ENCODE measurements at regions not wholly inside any gene's neighbourhood (a gene's known extent, or its start where the extent isn't known, plus 50 kb on each side); places are given as distances from the start of the nearest gene placed in this dataset.

- H3K4me3 Mint-ChIP-seq, result no peak overlapping the region
- CTCF ChIA-PET, result no interaction called here
- H3K27me3 Mint-ChIP-seq, result no peaks in the 10 kb centered on the region
- H3K36me3 Mint-ChIP-seq (ENCODE audit: low read depth), result no peaks in the 10 kb centered on the region
- no peak for ATAC-seq
- no peak overlapping the region for H3K27ac Mint-ChIP-seq
- no peaks in the 10 kb centered on the region for H3K4me1 Mint-ChIP-seq
- H3K9me3 Mint-ChIP-seq (ENCODE audit: low read depth), result peaks cover 8% of the 10 kb centered on the region
- intact Hi-C loops (cut with DNase I, micrococcal nuclease), result no loop called here
- POLR2A ChIA-PET, result no interaction called here
- no peak for DNase-seq
Measured at GRCh38 chr11:37657645-37658044, 1059.6 kb upstream of the RAG2 start.

DNA sequence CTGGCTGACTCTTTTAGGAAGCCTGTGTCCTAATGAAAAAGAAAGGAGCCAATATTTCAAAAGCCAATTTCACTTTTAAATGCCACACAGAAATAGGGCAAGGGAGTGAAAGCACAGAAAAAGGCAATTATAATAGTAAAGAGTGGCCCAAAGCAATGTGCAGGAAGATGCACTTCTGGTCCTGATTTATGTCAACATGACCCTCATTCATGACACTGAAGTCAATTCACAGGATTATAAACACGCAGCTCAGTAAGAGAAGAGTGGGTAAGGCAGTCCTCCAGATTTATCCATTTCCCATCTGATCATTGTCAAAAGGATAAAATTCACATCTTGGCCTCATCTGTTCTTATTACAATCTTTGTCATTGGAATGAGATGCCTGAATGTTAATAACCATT lies 1049.7 kb upstream of the RAG2 start:
- CTCF ChIA-PET, result no interaction called here

DNA sequence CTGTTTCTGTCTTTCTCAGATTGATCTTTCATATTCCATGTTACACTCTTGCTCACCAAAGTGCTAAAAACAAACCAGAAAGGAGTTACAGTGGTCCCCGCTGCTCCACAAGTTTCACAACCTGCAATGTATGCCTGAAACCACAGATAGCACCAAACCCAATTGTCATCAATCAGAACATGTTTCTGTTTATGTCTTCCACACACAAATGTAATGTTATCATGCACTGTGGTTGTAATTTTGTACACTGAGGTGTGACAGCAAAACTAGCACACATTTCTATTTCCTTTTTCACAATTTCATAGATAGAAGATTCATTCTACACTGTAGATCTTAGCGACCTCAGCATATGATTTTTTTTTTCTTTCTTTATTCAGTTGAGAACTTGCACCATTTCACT lies 1045.9 kb upstream of the RAG2 start:
- intact Hi-C loops (cut with DNase I, micrococcal nuclease), result no loop called here
- Mint-ChIP-seq H3K4me1 (no peaks in the 10 kb centered on the region), H3K27ac (no peak overlapping the region), H3K4me3 (no peak overlapping the region), H3K36me3 (ENCODE audit: low read depth) (no peaks in the 10 kb centered on the region), H3K27me3 (no peaks in the 10 kb centered on the region), H3K9me3 (ENCODE audit: low read depth) (peaks cover 2% of the 10 kb centered on the region)
- no peak for DNase-seq
- CTCF ChIA-PET, result no interaction called here
- POLR2A ChIA-PET, result no interaction called here
- ATAC-seq, result no peak

More for the DNA sequence above, 1049.7 kb upstream of the RAG2 start:
- POLR2A ChIA-PET, result no interaction called here
- no peak overlapping the region for H3K27ac Mint-ChIP-seq
- no peak overlapping the region for H3K4me3 Mint-ChIP-seq
- intact Hi-C loops (cut with DNase I, micrococcal nuclease), result no loop called here
- ATAC-seq (no peak), DNase-seq (no peak)
- no peaks in the 10 kb centered on the region for H3K4me1 Mint-ChIP-seq
- peaks cover 2% of the 10 kb centered on the region for H3K9me3 Mint-ChIP-seq (ENCODE audit: low read depth)
- no peaks in the 10 kb centered on the region for H3K36me3 Mint-ChIP-seq (ENCODE audit: low read depth)
- no peaks in the 10 kb centered on the region for H3K27me3 Mint-ChIP-seq

GRCh38 chr11:37642296-37642695 lies 1044.3 kb upstream of the RAG2 start:
- intact Hi-C loops (cut with DNase I, micrococcal nuclease), result no loop called here
- ChIA-PET POLR2A (no interaction called here), CTCF (no interaction called here)
- Mint-ChIP-seq H3K4me3 (no peak overlapping the region), H3K9me3 (ENCODE audit: low read depth) (peaks cover 2% of the 10 kb centered on the region), H3K4me1 (no peaks in the 10 kb centered on the region), H3K27ac (no peak overlapping the region), H3K36me3 (ENCODE audit: low read depth) (no peaks in the 10 kb centered on the region), H3K27me3 (no peaks in the 10 kb centered on the region)
- no peak for DNase-seq
- ATAC-seq, result no peak

GRCh38 chr11:37632748-37633147 lies 1034.7 kb upstream of the RAG2 start:
- ChIA-PET POLR2A (no interaction called here), CTCF (no interaction called here)
- Mint-ChIP-seq H3K27ac (no peak overlapping the region), H3K36me3 (ENCODE audit: low read depth) (no peaks in the 10 kb centered on the region), H3K4me3 (no peak overlapping the region), H3K4me1 (no peaks in the 10 kb centered on the region), H3K9me3 (ENCODE audit: low read depth) (peaks cover 7% of the 10 kb centered on the region), H3K27me3 (no peaks in the 10 kb centered on the region)
- intact Hi-C loops (cut with DNase I, micrococcal nuclease), result no loop called here
- DNase-seq (no peak), ATAC-seq (no peak)

DNA sequence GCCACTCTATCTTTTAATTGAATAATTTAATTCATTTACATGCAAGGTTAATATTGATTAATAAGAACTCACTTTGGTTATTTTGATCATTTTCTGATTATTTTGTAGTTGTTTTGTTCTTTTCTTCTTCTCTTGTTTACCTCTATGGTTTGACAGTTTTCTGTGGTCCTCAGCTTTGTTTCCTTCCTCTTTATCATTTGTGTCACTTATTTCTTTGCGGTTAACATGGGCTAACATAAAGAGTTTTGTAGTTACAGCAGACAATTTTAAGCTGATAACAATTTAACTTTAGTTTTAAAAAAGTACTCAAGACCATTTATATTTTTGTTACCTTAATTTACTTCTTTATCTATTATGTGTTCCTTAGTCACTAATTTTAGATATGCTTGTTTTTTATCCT lies 1032.8 kb upstream of the RAG2 start:
- intact Hi-C loops (cut with DNase I, micrococcal nuclease), result no loop called here
- ChIA-PET CTCF (no interaction called here), POLR2A (no interaction called here)
- Mint-ChIP-seq H3K4me3 (no peak overlapping the region), H3K4me1 (no peaks in the 10 kb centered on the region), H3K36me3 (ENCODE audit: low read depth) (no peaks in the 10 kb centered on the region), H3K27me3 (no peaks in the 10 kb centered on the region), H3K9me3 (ENCODE audit: low read depth) (peaks cover 7% of the 10 kb centered on the region), H3K27ac (no peak overlapping the region)
- DNase-seq, result no peak
- ATAC-seq, result no peak

DNA sequence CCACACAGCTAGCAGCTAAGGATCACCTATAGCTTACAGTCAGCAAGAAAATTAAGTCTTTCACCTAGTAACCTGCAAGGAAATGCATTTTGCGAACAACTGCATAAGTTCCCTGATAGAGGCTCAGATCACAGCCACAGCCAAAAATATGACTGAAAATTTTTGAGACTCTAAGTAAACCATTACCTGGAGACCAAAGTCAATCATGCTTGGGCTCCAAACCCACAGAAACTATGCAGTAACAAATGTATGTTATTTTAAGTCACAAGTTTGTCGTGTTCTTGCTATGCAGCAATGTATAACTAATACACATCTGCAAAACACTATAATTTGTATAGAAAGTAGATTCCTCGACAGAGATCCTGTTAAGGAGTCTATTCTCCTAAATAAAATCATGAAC lies 1025.7 kb upstream of the RAG2 start:
- no peak overlapping the region for H3K4me3 Mint-ChIP-seq
- no peak for DNase-seq
- intact Hi-C loops (cut with DNase I, micrococcal nuclease), result no loop called here
- H3K36me3 Mint-ChIP-seq (ENCODE audit: low read depth), result no peaks in the 10 kb centered on the region
- H3K27ac Mint-ChIP-seq, result no peak overlapping the region
- H3K4me1 Mint-ChIP-seq, result no peaks in the 10 kb centered on the region
- POLR2A ChIA-PET, result no interaction called here
- H3K27me3 Mint-ChIP-seq, result no peaks in the 10 kb centered on the region
- CTCF ChIA-PET, result interaction anchor here (0.7 kb wide), 1 partner anchor 222 kb away, joined by 3 read pairs; no protein-coding TSS in a partner anchor
- ATAC-seq, result no peak
- no peaks in the 10 kb centered on the region for H3K9me3 Mint-ChIP-seq (ENCODE audit: low read depth)

DNA sequence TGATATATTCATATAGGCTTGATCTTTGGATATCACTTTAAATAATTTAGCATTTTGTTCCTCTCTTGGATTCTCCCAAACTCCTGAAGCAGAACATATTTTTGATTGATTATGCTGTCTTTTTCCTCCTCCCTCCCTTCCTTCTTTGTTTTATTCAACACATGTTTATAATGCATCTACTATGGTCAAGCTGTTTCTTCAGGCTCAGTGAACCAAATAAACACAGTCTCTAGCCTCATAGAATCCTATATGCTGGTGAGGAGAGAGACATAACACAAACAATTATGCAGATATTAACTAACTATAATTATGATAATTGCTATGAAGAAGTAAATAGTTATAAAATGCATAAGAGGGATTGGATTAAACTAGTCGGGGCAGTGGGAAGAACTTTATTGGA lies 1023.6 kb upstream of the RAG2 start:
- H3K27me3 Mint-ChIP-seq, result no peaks in the 10 kb centered on the region
- H3K36me3 Mint-ChIP-seq (ENCODE audit: low read depth), result no peaks in the 10 kb centered on the region
- H3K4me1 Mint-ChIP-seq, result no peaks in the 10 kb centered on the region
- intact Hi-C loops (cut with DNase I, micrococcal nuclease), result no loop called here
- ChIA-PET POLR2A (no interaction called here), CTCF (no interaction called here)
- H3K9me3 Mint-ChIP-seq (ENCODE audit: low read depth), result peaks cover 5% of the 10 kb centered on the region
- H3K27ac Mint-ChIP-seq, result no peak overlapping the region
- H3K4me3 Mint-ChIP-seq, result no peak overlapping the region
- DNase-seq (no peak), ATAC-seq (no peak)

DNA sequence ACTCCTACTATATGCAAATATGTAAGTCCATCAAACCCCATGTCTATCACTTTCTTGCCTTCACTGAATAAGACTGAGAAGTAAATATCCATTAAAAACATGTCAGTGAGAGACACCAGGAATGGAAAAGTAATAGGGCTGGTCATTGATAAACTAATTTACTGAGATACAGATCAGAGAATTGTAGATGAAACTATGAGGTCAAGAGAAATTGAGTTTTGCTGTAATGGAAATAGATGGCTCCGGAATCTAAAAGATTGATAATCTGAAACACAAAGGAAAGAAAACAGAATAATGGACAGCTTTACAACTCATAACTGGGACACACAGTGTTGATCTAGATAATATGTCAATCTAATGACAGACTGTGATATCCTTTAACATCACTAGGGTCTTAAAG lies 1018.3 kb upstream of the RAG2 start:
- Mint-ChIP-seq H3K9me3 (ENCODE audit: low read depth) (peaks cover 8% of the 10 kb centered on the region), H3K4me1 (no peaks in the 10 kb centered on the region), H3K4me3 (no peak overlapping the region), H3K27me3 (no peaks in the 10 kb centered on the region), H3K27ac (no peak overlapping the region), H3K36me3 (ENCODE audit: low read depth) (no peaks in the 10 kb centered on the region)
- POLR2A ChIA-PET, result no interaction called here
- DNase-seq (no peak), ATAC-seq (no peak)
- intact Hi-C loops (cut with DNase I, micrococcal nuclease), result no loop called here
- CTCF ChIA-PET, result no interaction called here

DNA sequence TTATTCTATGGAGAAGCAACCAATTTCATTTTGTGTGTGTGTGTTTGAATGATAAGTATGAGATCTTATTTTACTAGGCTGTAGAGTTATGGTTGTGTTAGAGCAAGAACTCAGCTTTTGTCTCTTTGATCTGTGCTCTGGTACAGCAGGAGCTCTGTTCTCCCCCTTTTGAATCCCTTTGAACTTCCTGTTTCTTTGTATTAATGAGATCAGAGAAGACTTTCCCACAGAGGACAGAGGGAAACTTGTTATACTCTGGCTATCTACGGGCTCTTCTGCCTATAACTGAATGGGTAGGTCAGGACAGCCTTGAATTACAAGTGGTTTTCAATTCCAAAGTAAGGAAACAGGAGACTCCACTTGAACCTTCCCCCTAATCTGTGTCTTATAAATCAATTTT lies 1015.0 kb upstream of the RAG2 start:
- no peaks in the 10 kb centered on the region for H3K27me3 Mint-ChIP-seq
- H3K4me1 Mint-ChIP-seq, result no peaks in the 10 kb centered on the region
- no peak for DNase-seq
- ATAC-seq, result no peak
- ChIA-PET POLR2A (no interaction called here), CTCF (no interaction called here)
- no peak overlapping the region for H3K27ac Mint-ChIP-seq
- no peaks in the 10 kb centered on the region for H3K36me3 Mint-ChIP-seq (ENCODE audit: low read depth)
- intact Hi-C loops (cut with DNase I, micrococcal nuclease), result no loop called here
- peaks cover 5% of the 10 kb centered on the region for H3K9me3 Mint-ChIP-seq (ENCODE audit: low read depth)
- no peak overlapping the region for H3K4me3 Mint-ChIP-seq

GRCh38 chr11:37612146-37612545 lies 1014.1 kb upstream of the RAG2 start:
- ATAC-seq (no peak), DNase-seq (no peak)
- CTCF ChIA-PET, result no interaction called here
- Mint-ChIP-seq H3K36me3 (ENCODE audit: low read depth) (no peaks in the 10 kb centered on the region), H3K4me1 (no peaks in the 10 kb centered on the region), H3K27me3 (no peaks in the 10 kb centered on the region), H3K27ac (no peak overlapping the region), H3K4me3 (no peak overlapping the region), H3K9me3 (ENCODE audit: low read depth) (peaks cover 8% of the 10 kb centered on the region)
- intact Hi-C loops (cut with DNase I, micrococcal nuclease), result no loop called here
- POLR2A ChIA-PET, result no interaction called here

GRCh38 chr11:37605229-37605628 lies 1007.2 kb upstream of the RAG2 start:
- CTCF ChIA-PET, result no interaction called here
- no peaks in the 10 kb centered on the region for H3K27me3 Mint-ChIP-seq

DNA sequence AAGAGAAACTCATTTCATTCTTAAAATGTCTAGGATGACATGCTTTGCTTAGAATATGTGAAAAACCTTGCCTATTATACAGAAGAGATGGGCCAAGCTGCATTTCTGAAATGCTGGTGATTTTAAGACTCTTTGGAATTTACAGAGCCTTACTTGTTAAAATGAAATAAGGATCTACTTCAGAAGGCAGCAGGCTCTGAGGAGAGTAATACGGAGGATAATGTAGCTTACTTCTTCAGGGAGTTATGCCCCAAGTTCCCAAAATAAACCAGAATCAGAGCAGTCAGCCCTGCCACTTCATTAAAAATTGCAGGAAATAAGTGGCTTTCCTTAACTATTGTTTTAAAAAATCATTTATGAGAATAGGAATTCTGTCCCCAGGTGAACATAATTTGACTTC lies 1000.3 kb upstream of the RAG2 start:
- Mint-ChIP-seq H3K36me3 (ENCODE audit: low read depth) (no peaks in the 10 kb centered on the region), H3K9me3 (ENCODE audit: low read depth) (peaks cover 12% of the 10 kb centered on the region), H3K4me3 (no peak overlapping the region), H3K4me1 (no peaks in the 10 kb centered on the region), H3K27ac (no peak overlapping the region), H3K27me3 (no peaks in the 10 kb centered on the region)
- intact Hi-C loops (cut with DNase I, micrococcal nuclease), result no loop called here
- CTCF ChIA-PET, result no interaction called here
- no peak for ATAC-seq
- DNase-seq, result no peak
- POLR2A ChIA-PET, result no interaction called here

More at GRCh38 chr11:37605229-37605628, 1007.2 kb upstream of the RAG2 start:
- Mint-ChIP-seq H3K36me3 (ENCODE audit: low read depth) (no peaks in the 10 kb centered on the region), H3K4me1 (no peaks in the 10 kb centered on the region), H3K9me3 (ENCODE audit: low read depth) (peaks cover 16% of the 10 kb centered on the region), H3K27ac (no peak overlapping the region), H3K4me3 (no peak overlapping the region)
- ATAC-seq, result no peak
- POLR2A ChIA-PET, result no interaction called here
- no peak for DNase-seq
- intact Hi-C loops (cut with DNase I, micrococcal nuclease), result no loop called here
